NCI-H510A treated with DMSO at 0.1 percent for 48 hours (cell line): ENCODE measurements at regions not wholly inside any gene's neighbourhood (a gene's known extent, or its start where the extent isn't known, plus 50 kb on each side); places are given as distances from the start of the nearest gene placed in this dataset.

Experiments
- DNase-seq: peaks from one replicate; lab custom pipeline; 2025; lab: John Stamatoyannopoulos, UW

- DNase-seq, result no peak
Measured at GRCh38 chr3:16809482-16809881, 75.3 kb upstream of the PLCL2 start.

- no peak for DNase-seq
Measured at GRCh38 chr3:16809993-16810392, 74.8 kb upstream of the PLCL2 start.

- DNase-seq, result no peak
Measured at GRCh38 chr3:16810593-16811367, 74.0 kb upstream of the PLCL2 start.

GRCh38 chr3:16811950-16812349, 72.8 kb upstream of the PLCL2 start:
- DNase-seq, result no peak

- no peak for DNase-seq
Measured at GRCh38 chr3:16813336-16813735, 71.4 kb upstream of the PLCL2 start.

- DNase-seq, result no peak
Measured at GRCh38 chr3:16816048-16816780, 68.5 kb upstream of the PLCL2 start.

GRCh38 chr3:16817197-16817596, 67.6 kb upstream of the PLCL2 start:
- no peak for DNase-seq

GRCh38 chr3:16818194-16818593, 66.6 kb upstream of the PLCL2 start:
- no peak for DNase-seq

GRCh38 chr3:16818945-16819344, 65.8 kb upstream of the PLCL2 start:
- no peak for DNase-seq

GRCh38 chr3:16820485-16820884, 64.3 kb upstream of the PLCL2 start:
- no peak for DNase-seq

GRCh38 chr3:16821053-16821452, 63.7 kb upstream of the PLCL2 start:
- DNase-seq, result no peak

- DNase-seq, result no peak
Measured at GRCh38 chr3:16824081-16824696, 60.6 kb upstream of the PLCL2 start.

- DNase-seq, result no peak
Measured at GRCh38 chr3:16825617-16826204, 59.0 kb upstream of the PLCL2 start.

GRCh38 chr3:16828815-16829214, 55.9 kb upstream of the PLCL2 start:
- no peak for DNase-seq

GRCh38 chr3:16831846-16832245, 52.9 kb upstream of the PLCL2 start:
- no peak for DNase-seq

- DNase-seq, result no peak
Measured at GRCh38 chr3:16834214-16834613, 50.5 kb upstream of the PLCL2 start.

GRCh38 chr3:16834753-16835152, 50.0 kb upstream of the PLCL2 start:
- no peak for DNase-seq
